Neutrophil (primary cell): ENCODE measurements at regions not wholly inside any gene's neighbourhood (a gene's known extent, or its start where the extent isn't known, plus 50 kb on each side); places are given as distances from the start of the nearest gene placed in this dataset.

Experiments used
- H3K27ac ChIP-seq: fragments of 200-600 bp; sonication (generic); 2 replicates; pipeline ENCODE4 v1.5.1; 2016; ENCODE audit warnings: mild to moderate bottlenecking, moderate library complexity
- H3K27me3 ChIP-seq: fragments of 200-600 bp; sonication (generic); 2 replicates; pipeline ENCODE4 v1.6.0; 2016; ENCODE audit warnings: mild to moderate bottlenecking
- H3K36me3 ChIP-seq: fragments of 200-600 bp; sonication (generic); 2 replicates; pipeline ENCODE4 v1.5.1; 2017
- H3K4me1 ChIP-seq, 2 experiments: fragments of 200-600 bp in 1 of 2; sonication (generic) in 1 of 2; 1 replicate in 1 of 2; 2 replicates in 1 of 2; pipeline versions ENCODE4 v1.5.1 to v1.6.1; 2013 to 2016; ENCODE audit warnings: low read depth in 1 of 2, low read length in 1 of 2, mild to moderate bottlenecking in 1 of 2, moderate library complexity in 1 of 2; ENCODE audit not compliant: control insufficient read depth in 1 of 2, insufficient read depth in 1 of 2
- H3K4me3 ChIP-seq, 2 experiments: fragments of 200-600 bp in 1 of 2; sonication (generic) in 1 of 2; 1 replicate in 1 of 2; 2 replicates in 1 of 2; pipeline ENCODE4 v1.5.1; 2013 to 2016; ENCODE audit warnings: low read depth in 1 of 2, low read length in 1 of 2, mild to moderate bottlenecking in 1 of 2, moderate library complexity in 1 of 2
- H3K9me3 ChIP-seq: fragments of 200-600 bp; sonication (generic); 2 replicates; pipeline ENCODE4 v1.5.1; 2016
- TF ChIP-seq, protein P1 (sequence below): fragments of 200-600 bp; sonication (generic); IDR thresholded peaks from 2 replicates; pipeline ENCODE4 v1.5.1; 2016; ENCODE audit warnings: antibody characterized with exemption

DNA sequence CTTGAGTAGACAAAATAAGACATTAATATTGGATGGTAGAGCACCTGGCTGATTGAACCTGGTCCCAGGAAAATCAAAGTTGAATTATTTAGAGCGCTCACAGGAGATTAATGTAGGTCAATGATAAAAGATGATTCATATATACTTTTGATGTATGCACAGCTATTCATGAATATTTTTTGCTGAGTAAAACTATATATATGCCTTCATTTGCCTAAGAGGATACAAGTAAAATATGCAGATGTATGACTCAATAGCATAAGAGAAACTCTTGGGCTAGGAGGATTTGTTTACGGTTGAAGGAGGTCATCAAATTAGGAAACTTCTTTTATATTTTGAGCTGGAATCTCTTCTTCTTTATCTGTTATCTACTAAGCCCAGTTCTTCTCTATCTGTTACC is 202.7 kb upstream of the HS3ST1 start:
- no peaks in the 10 kb centered on the region for H3K36me3 ChIP-seq
- H3K4me1 ChIP-seq: no peaks in the 10 kb centered on the region
- no peaks in the 10 kb centered on the region for H3K27me3 ChIP-seq
- H3K27ac ChIP-seq: no peak overlapping the region
- H3K9me3 ChIP-seq: no peaks in the 10 kb centered on the region
- TF ChIP-seq, protein P1, sequence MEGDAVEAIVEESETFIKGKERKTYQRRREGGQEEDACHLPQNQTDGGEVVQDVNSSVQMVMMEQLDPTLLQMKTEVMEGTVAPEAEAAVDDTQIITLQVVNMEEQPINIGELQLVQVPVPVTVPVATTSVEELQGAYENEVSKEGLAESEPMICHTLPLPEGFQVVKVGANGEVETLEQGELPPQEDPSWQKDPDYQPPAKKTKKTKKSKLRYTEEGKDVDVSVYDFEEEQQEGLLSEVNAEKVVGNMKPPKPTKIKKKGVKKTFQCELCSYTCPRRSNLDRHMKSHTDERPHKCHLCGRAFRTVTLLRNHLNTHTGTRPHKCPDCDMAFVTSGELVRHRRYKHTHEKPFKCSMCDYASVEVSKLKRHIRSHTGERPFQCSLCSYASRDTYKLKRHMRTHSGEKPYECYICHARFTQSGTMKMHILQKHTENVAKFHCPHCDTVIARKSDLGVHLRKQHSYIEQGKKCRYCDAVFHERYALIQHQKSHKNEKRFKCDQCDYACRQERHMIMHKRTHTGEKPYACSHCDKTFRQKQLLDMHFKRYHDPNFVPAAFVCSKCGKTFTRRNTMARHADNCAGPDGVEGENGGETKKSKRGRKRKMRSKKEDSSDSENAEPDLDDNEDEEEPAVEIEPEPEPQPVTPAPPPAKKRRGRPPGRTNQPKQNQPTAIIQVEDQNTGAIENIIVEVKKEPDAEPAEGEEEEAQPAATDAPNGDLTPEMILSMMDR: no peak
- H3K4me3 ChIP-seq: no peak overlapping the region

DNA sequence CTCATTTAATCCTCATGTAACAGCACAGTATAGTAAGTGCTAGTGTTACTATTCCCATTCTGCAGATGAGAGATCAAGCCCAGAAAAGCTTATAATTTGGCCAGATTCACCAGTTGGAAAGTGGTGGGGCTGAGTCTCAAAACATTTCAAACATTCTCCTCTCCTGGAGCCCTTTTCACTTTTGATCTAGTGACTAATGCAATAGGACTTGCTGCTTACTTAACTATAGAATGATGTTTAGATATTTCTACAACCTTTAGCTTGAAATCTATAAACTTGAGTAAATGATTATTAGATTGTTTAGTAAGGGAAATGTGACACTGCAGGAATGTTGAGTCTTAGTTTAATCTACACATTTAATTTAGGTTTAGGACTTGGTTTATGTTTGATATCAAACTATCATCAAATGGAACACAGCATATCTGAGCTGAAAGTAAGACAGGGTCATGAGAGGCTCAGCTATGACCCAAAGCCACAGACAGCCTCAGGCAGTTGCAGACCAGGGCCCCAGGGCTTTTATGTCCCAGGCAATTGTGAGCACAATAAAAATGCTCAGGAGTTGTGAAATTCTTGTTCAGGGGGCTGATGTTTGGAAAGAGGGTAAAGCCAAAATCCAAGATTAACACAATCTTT is 199.5 kb upstream of the HS3ST1 start:
- Histone ChIP-seq H3K4me3 (no peak overlapping the region), H3K27ac (no peak overlapping the region), H3K9me3 (no peaks in the 10 kb centered on the region), H3K36me3 (no peaks in the 10 kb centered on the region), H3K4me1 (no peaks in the 10 kb centered on the region), H3K27me3 (no peaks in the 10 kb centered on the region)
- TF ChIP-seq, protein P1: no peak

DNA sequence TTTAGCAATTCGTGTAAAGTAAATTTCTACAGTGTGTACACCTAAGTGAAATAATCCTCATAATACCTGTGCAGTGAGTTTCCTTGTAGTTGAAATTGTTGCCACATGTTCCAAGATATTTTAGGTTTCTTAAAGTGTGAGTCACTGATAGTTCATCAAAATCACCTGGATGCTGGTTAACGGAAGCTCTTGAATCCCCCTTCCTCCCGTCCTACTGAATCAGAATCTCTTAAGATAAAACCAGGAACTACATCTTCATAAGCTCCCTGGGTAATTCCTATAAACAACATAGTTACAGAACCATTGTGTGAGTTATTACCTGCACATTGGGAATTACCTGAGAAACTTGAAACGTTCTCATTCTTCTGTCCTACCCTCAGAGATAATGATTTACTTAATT is 197.4 kb upstream of the HS3ST1 start:
- Histone ChIP-seq H3K4me3 (no peak overlapping the region), H3K27me3 (no peaks in the 10 kb centered on the region), H3K36me3 (no peaks in the 10 kb centered on the region), H3K9me3 (no peaks in the 10 kb centered on the region), H3K27ac (no peak overlapping the region), H3K4me1 (no peaks in the 10 kb centered on the region)
- TF ChIP-seq, protein P1: no peak

- H3K4me3 ChIP-seq: no peak overlapping the region
- H3K27ac ChIP-seq: no peak overlapping the region
- TF ChIP-seq, protein P1: no peak
- H3K27me3 ChIP-seq: no peaks in the 10 kb centered on the region
- H3K36me3 ChIP-seq: no peaks in the 10 kb centered on the region
- H3K4me1 ChIP-seq: no peaks in the 10 kb centered on the region
- no peaks in the 10 kb centered on the region for H3K9me3 ChIP-seq
Observed at GRCh38 chr4:11625211-11625610, 196.5 kb upstream of the HS3ST1 start.

- no peak overlapping the region for H3K27ac ChIP-seq
- TF ChIP-seq, protein P1: no peak
- H3K27me3 ChIP-seq: no peaks in the 10 kb centered on the region
- no peak overlapping the region for H3K4me3 ChIP-seq
- no peaks in the 10 kb centered on the region for H3K9me3 ChIP-seq
- H3K36me3 ChIP-seq: no peaks in the 10 kb centered on the region
- no peaks in the 10 kb centered on the region for H3K4me1 ChIP-seq
Observed at GRCh38 chr4:11624370-11624769, 195.7 kb upstream of the HS3ST1 start.

DNA sequence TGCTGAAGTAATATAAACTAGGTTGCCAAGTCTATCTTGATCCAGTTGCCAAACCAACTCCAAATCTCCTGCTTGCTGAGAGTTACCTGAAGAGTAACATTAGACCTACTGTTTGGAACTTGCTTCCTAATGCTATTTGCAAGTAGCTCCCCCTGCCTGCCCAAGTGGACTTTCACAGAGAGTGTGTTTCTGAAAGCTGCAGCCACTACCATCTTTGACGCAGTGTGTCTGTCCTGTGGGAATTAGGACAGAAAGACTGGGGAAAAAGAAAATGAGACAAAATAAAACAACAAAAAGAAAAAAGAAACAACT is 195.0 kb upstream of the HS3ST1 start:
- no peaks in the 10 kb centered on the region for H3K9me3 ChIP-seq
- no peaks in the 10 kb centered on the region for H3K4me1 ChIP-seq
- no peaks in the 10 kb centered on the region for H3K27me3 ChIP-seq
- no peaks in the 10 kb centered on the region for H3K36me3 ChIP-seq
- H3K4me3 ChIP-seq: no peak overlapping the region
- no peak overlapping the region for H3K27ac ChIP-seq
- TF ChIP-seq, protein P1: no peak
